HCT116 (cell line): ENCODE measurements at regions not wholly inside any gene's neighbourhood (a gene's known extent, or its start where the extent isn't known, plus 50 kb on each side); places are given as distances from the start of the nearest gene placed in this dataset.

Experiments
- ATAC-seq: fragments of 200-7000 bp; cut with Tn5 transposase; 2 replicates; pipeline ENCODE4 v1.9.1; 2020; ENCODE audit warnings: mild to moderate bottlenecking, moderate library complexity
- BruUV-seq: library from RNA; stranded (reverse); fragments of 400-500 nt; replicated peaks from 2 replicates; lab custom pipeline; 2021; lab: Mats Ljungman, UMichigan
- CTCF ChIA-PET: fragments of 300-600 bp; sonication (Branson Sonifier 250); formaldehyde crosslinking; loops from one replicate; lab custom pipeline; 2021; ENCODE audit warnings: antibody characterized with exemption; lab: Charles Lee
- POLR2A ChIA-PET: fragments of 300-600, 350-600 bp; sonication (Branson Sonifier 250); formaldehyde crosslinking; loops from one replicate; lab custom pipeline; 2021; ENCODE audit warnings: antibody characterized with exemption; lab: Charles Lee
- RAD21 ChIA-PET, 2 experiments: fragments of 300-600 bp; sonication (Branson Sonifier 250); formaldehyde crosslinking; loops; one replicate each; lab custom pipeline; 2023; ENCODE audit warnings: low total read pairs in 2 of 2; ENCODE audit not compliant: uncharacterized antibody in 2 of 2, unreplicated experiment in 2 of 2, low non-redundant PET in 1 of 2; lab: Charles Lee
- DNase-seq: peaks from one replicate; pipeline ENCODE4 v3.0.0-alpha.2; 2010; ENCODE audit warnings: low read depth, low spot score
- H2AFZ ChIP-seq: fragments of 200-600 bp; shearing (Covaris generic), sonication (generic); 2 replicates; pipeline ENCODE4 v1.6.1; 2017; ENCODE audit warnings: low read depth, mixed run types, mixed read lengths, antibody characterized with exemption, low read length; ENCODE audit not compliant: poor library complexity, severe bottlenecking
- H3K27ac ChIP-seq: 2 replicates; pipeline ENCODE4 v1.5.1; 2012; ENCODE audit warnings: low read depth, low read length
- H3K27me3 ChIP-seq: fragments of 200-600 bp; sonication (generic); 2 replicates; pipeline ENCODE4 v1.6.1; 2016; ENCODE audit warnings: mixed run types, low read length, mixed read lengths; ENCODE audit not compliant: insufficient read depth
- H3K36me3 ChIP-seq, 2 experiments: fragments of 200-500 bp in 1 of 2; fragments of 200-600 bp in 1 of 2; sonication (Bioruptor generic) in 1 of 2; sonication (generic) in 1 of 2; 2 replicates each; pipeline versions ENCODE4 v1.5.1 to v1.6.1; 2014 to 2016; ENCODE audit warnings: low read length in 2 of 2, inconsistent platforms in 1 of 2, mixed read lengths in 1 of 2, mixed run types in 1 of 2; ENCODE audit not compliant: insufficient read depth in 2 of 2, control insufficient read depth in 1 of 2
- H3K4me1 ChIP-seq, 2 experiments: fragments of 200-600 bp in 1 of 2; sonication (generic) in 1 of 2; 2 replicates each; pipeline versions ENCODE4 v1.5.1 to v1.6.1; 2012 to 2017; ENCODE audit warnings: low read length in 2 of 2, inconsistent platforms in 1 of 2, mild to moderate bottlenecking in 1 of 2, mixed read lengths in 1 of 2, mixed run types in 1 of 2, moderate library complexity in 1 of 2; ENCODE audit not compliant: insufficient read depth in 2 of 2, control insufficient read depth in 1 of 2
- H3K4me2 ChIP-seq: fragments of 200-600 bp; sonication (generic); 2 replicates; pipeline ENCODE4 v1.6.1; 2017; ENCODE audit warnings: mixed run types, low read length, mixed read lengths
- H3K4me3 ChIP-seq, 2 experiments: fragments of 200-600 bp in 1 of 2; sonication (generic) in 1 of 2; replicated peaks in 1 of 2; 2 replicates each; pipeline ENCODE4 v1.5.1; 2011 to 2016; ENCODE audit warnings: low read length in 2 of 2, control low read depth in 1 of 2, low read depth in 1 of 2, mild to moderate bottlenecking in 1 of 2, mixed read lengths in 1 of 2, mixed run types in 1 of 2
- H3K79me2 ChIP-seq: fragments of 200-600 bp; sonication (generic); 2 replicates; pipeline ENCODE4 v1.6.1; 2017; ENCODE audit warnings: mild to moderate bottlenecking, mixed run types, low read length, moderate library complexity, mixed read lengths; ENCODE audit not compliant: insufficient read depth
- H3K9ac ChIP-seq: fragments of 200-600 bp; sonication (generic); 2 replicates; pipeline ENCODE4 v1.6.1; 2016; ENCODE audit warnings: low read length, mixed read lengths
- H3K9me2 ChIP-seq: fragments of 200-600 bp; sonication (generic), shearing (Covaris generic); 2 replicates; pipeline ENCODE4 v1.6.1; 2017; ENCODE audit warnings: mixed run types, mild to moderate bottlenecking, moderate library complexity; ENCODE audit not compliant: insufficient read depth
- H3K9me3 ChIP-seq, 2 experiments: fragments of 200-500 bp in 1 of 2; fragments of 200-600 bp in 1 of 2; sonication (Bioruptor generic) in 1 of 2; sonication (generic) in 1 of 2; 2 replicates each; pipeline ENCODE4 v1.6.1; 2014 to 2017; ENCODE audit warnings: low read length in 2 of 2, mixed read lengths in 2 of 2, inconsistent platforms in 1 of 2, low read depth in 1 of 2, mild to moderate bottlenecking in 1 of 2, mixed run types in 1 of 2, moderate library complexity in 1 of 2; ENCODE audit not compliant: control insufficient read depth in 1 of 2, insufficient read depth in 1 of 2
- H4K20me1 ChIP-seq: fragments of 200-600 bp; sonication (generic), shearing (Covaris generic); 2 replicates; pipeline ENCODE4 v1.6.1; 2017; ENCODE audit warnings: mixed run types, mild to moderate bottlenecking, moderate library complexity; ENCODE audit not compliant: insufficient read depth
- ATF3 ChIP-seq: IDR thresholded peaks from 2 replicates; pipeline ENCODE4 v1.6.1; 2012
- CTCF ChIP-seq, 3 experiments: fragments of 200-600 bp in 1 of 3; sonication (generic) in 1 of 3; IDR thresholded peaks in 2 of 3; conservative IDR thresholded peaks in 1 of 3; 2 replicates each; pipeline ENCODE4 v1.5.1; 2012 to 2017; ENCODE audit warnings: low read depth in 2 of 3, low read length in 2 of 3, antibody characterized with exemption in 1 of 3, borderline replicate concordance in 1 of 3, control low read depth in 1 of 3, mild to moderate bottlenecking in 1 of 3, mixed read lengths in 1 of 3, mixed run types in 1 of 3, moderate library complexity in 1 of 3; ENCODE audit not compliant: insufficient read depth in 1 of 3
- EGR1 ChIP-seq: IDR thresholded peaks from 2 replicates; pipeline ENCODE4 v1.6.1; 2012; ENCODE audit warnings: low read depth
- ELF1 ChIP-seq: IDR thresholded peaks from 2 replicates; pipeline ENCODE4 v1.6.1; 2012; ENCODE audit warnings: low read depth, borderline replicate concordance
- EZH2 ChIP-seq: fragments of 200-600 bp; sonication (generic); IDR thresholded peaks from 2 replicates; pipeline ENCODE4 v1.6.1; 2017; ENCODE audit warnings: antibody characterized with exemption, mixed run types
- EZH2phosphoT487 ChIP-seq: fragments of 200-600 bp; IDR thresholded peaks from 2 replicates; pipeline ENCODE4 v1.6.1; 2018; ENCODE audit warnings: antibody characterized with exemption, borderline replicate concordance
- FOSL1 ChIP-seq: IDR thresholded peaks from 2 replicates; pipeline ENCODE4 v1.6.1; 2012; ENCODE audit warnings: low read depth
- JUND ChIP-seq: IDR thresholded peaks from 2 replicates; pipeline ENCODE4 v1.6.1; 2012
- POLR2A ChIP-seq: IDR thresholded peaks from 2 replicates; pipeline ENCODE4 v1.7.0; 2011; ENCODE audit warnings: borderline replicate concordance; ENCODE audit not compliant: insufficient read depth, insufficient read length; ENCODE audit errors: extremely low read depth
- POLR2AphosphoS5 ChIP-seq: IDR thresholded peaks from 2 replicates; pipeline ENCODE4 v1.6.1; 2011; ENCODE audit warnings: mild to moderate bottlenecking, low read depth, low read length, moderate library complexity
- REST ChIP-seq: IDR thresholded peaks from 2 replicates; pipeline ENCODE4 v1.6.1; 2012; ENCODE audit warnings: low read depth
- SIN3A ChIP-seq: IDR thresholded peaks from 2 replicates; pipeline ENCODE4 v1.6.1; 2012; ENCODE audit warnings: low read depth
- SP1 ChIP-seq: IDR thresholded peaks from 2 replicates; pipeline ENCODE4 v1.6.1; 2012; ENCODE audit warnings: low read depth
- SRF ChIP-seq: IDR thresholded peaks from 2 replicates; pipeline ENCODE4 v1.6.1; 2012; ENCODE audit warnings: low read depth
- TCF7L2 ChIP-seq: IDR thresholded peaks from 2 replicates; pipeline ENCODE4 v1.7.0; 2011; ENCODE audit warnings: borderline replicate concordance, inconsistent platforms; ENCODE audit not compliant: insufficient read depth, insufficient read length; ENCODE audit errors: extremely low read depth
- YY1 ChIP-seq: IDR thresholded peaks from 2 replicates; pipeline ENCODE4 v1.6.1; 2011; ENCODE audit warnings: low read length, low read depth, moderate library complexity, mild to moderate bottlenecking; ENCODE audit not compliant: insufficient replicate concordance; ENCODE audit errors: extremely low read depth
- ZBTB33 ChIP-seq: IDR thresholded peaks from 2 replicates; pipeline ENCODE4 v1.6.1; 2011; ENCODE audit warnings: mild to moderate bottlenecking, low read length, moderate library complexity; ENCODE audit not compliant: insufficient replicate concordance; ENCODE audit errors: extremely low read depth
- ZFX ChIP-seq: fragments of 450-650 bp; IDR thresholded peaks from 2 replicates; pipeline ENCODE4 v1.6.1; 2017
- ZNF274 ChIP-seq: fragments of 200-500 bp; sonication (Bioruptor generic); IDR thresholded peaks from 2 replicates; pipeline ENCODE4 v1.6.1; 2014; ENCODE audit warnings: mild to moderate bottlenecking, low read depth, low read length, inconsistent platforms
- intact Hi-C: fragments of 100-400 bp; cut with micrococcal nuclease; formaldehyde crosslinking; loops from 2 replicates; pipeline ENCODE4 v1.10.0; 2022

- TF ChIP-seq POLR2AphosphoS5, result no peak
Measured at GRCh38 chr11:116525961-116526495, 246.8 kb downstream of the BUD13 start (continued).

- RAD21 ChIA-PET, result no interaction called here
- intact Hi-C loops, result no loop called here
- Histone ChIP-seq H4K20me1 (no peaks in the 10 kb centered on the region), H3K9me3 (no peaks in the 10 kb centered on the region), H2AFZ (no peak overlapping the region), H3K4me2 (no peak overlapping the region), H3K36me3 (no peaks in the 10 kb centered on the region), H3K79me2 (no peaks in the 10 kb centered on the region), H3K4me3 (no peak overlapping the region), H3K4me1 (no peaks in the 10 kb centered on the region), H3K9ac (no peak overlapping the region), H3K27ac (no peak overlapping the region), H3K9me2 (no peaks in the 10 kb centered on the region), H3K27me3 (peaks cover 47% of the 10 kb centered on the region)
- no TSS peak for BruUV-seq
- POLR2A ChIA-PET, result no interaction called here
- CTCF ChIA-PET, result interaction anchor here (1.1 kb wide), 1 partner anchor 122 kb away, joined by 3 read pairs; no protein-coding TSS in a partner anchor
- no peak for DNase-seq
- no peak for ATAC-seq
- TF ChIP-seq EZH2phosphoT487, result no peak
- no peak for TF ChIP-seq CTCF (IDR thresholded peaks at IDR 0.05 in 2 of 3, conservative IDR thresholded peaks at IDR 0.05 in 1 of 3; ENCODE audit: borderline replicate concordance in 1 of 3, insufficient read depth in 1 of 3, low read depth in 2 of 3, low read length in 2 of 3)
- TF ChIP-seq REST, result no peak
- no peak for TF ChIP-seq EZH2
- TF ChIP-seq SRF, result no peak
- no peak for TF ChIP-seq EGR1
- TF ChIP-seq SIN3A, result no peak
- no peak for TF ChIP-seq SP1
- TF ChIP-seq ELF1, result no peak
- TF ChIP-seq JUND, result no peak
- no peak for TF ChIP-seq FOSL1
- TF ChIP-seq POLR2A, result no peak
- no peak for TF ChIP-seq ATF3
- TF ChIP-seq ZBTB33, result no peak
- TF ChIP-seq TCF7L2, result no peak
- no peak for TF ChIP-seq POLR2AphosphoS5
- no peak for TF ChIP-seq YY1
- TF ChIP-seq ZFX, result no peak
- TF ChIP-seq ZNF274, result no peak
Measured at GRCh38 chr11:116519499-116519898, 253.3 kb downstream of the BUD13 start.
